ENCODE measurements at regions not wholly inside any gene's neighbourhood (a gene's known extent, or its start where the extent isn't known, plus 50 kb on each side); places are given as distances from the start of the nearest gene placed in this dataset.
"Not testable (repeated sequence)": the region's sequence is repeated elsewhere in the genome, so short reads cannot be mapped to it uniquely, and the experiment has no call there.

- no peak for DNase-seq (ENCODE audit: extremely low read depth, low read depth, low spot score)
Measured at GRCh38 chr5:63128761-63129160, 550.1 kb downstream of the LRRC70 start.

- no peak for DNase-seq (ENCODE audit: extremely low read depth, low read depth, low spot score)
Measured at GRCh38 chr5:63128018-63128417, 549.4 kb downstream of the LRRC70 start.

GRCh38 chr5:63127054-63127453 is 548.4 kb downstream of the LRRC70 start:
- no peak for DNase-seq (ENCODE audit: extremely low read depth, low read depth, low spot score)

GRCh38 chr5:63125862-63126261 is 547.2 kb downstream of the LRRC70 start:
- DNase-seq (ENCODE audit: extremely low read depth, low read depth, low spot score): no peak

GRCh38 chr5:63125392-63125791 is 546.8 kb downstream of the LRRC70 start:
- DNase-seq (ENCODE audit: extremely low read depth, low read depth, low spot score): no peak

- DNase-seq (ENCODE audit: extremely low read depth, low read depth, low spot score): no peak
Measured at GRCh38 chr5:63124266-63124665, 545.6 kb downstream of the LRRC70 start.

GRCh38 chr5:63121471-63121870 is 542.9 kb downstream of the LRRC70 start:
- DNase-seq (ENCODE audit: extremely low read depth, low read depth, low spot score): no peak

GRCh38 chr5:63118221-63118620 is 539.6 kb downstream of the LRRC70 start:
- DNase-seq (ENCODE audit: extremely low read depth, low read depth, low spot score): no peak

- DNase-seq (ENCODE audit: extremely low read depth, low read depth, low spot score): no peak
Measured at GRCh38 chr5:63111891-63112290, 533.3 kb downstream of the LRRC70 start.

- DNase-seq (ENCODE audit: extremely low read depth, low read depth, low spot score): no peak
Measured at GRCh38 chr5:63101870-63102269, 523.3 kb downstream of the LRRC70 start.

GRCh38 chr5:63097286-63097685 is 518.7 kb downstream of the LRRC70 start:
- DNase-seq (ENCODE audit: extremely low read depth, low read depth, low spot score): no peak

GRCh38 chr5:63094730-63095129 is 516.1 kb downstream of the LRRC70 start:
- DNase-seq (ENCODE audit: extremely low read depth, low read depth, low spot score): no peak

GRCh38 chr5:63089147-63089546 is 510.5 kb downstream of the LRRC70 start:
- DNase-seq (ENCODE audit: extremely low read depth, low read depth, low spot score): no peak

- DNase-seq (ENCODE audit: extremely low read depth, low read depth, low spot score): no peak
Measured at GRCh38 chr5:63085561-63085960, 506.9 kb downstream of the LRRC70 start.

- not testable (repeated sequence) for DNase-seq (ENCODE audit: extremely low read depth, low read depth, low spot score)
Measured at GRCh38 chr5:63083689-63084088, 505.1 kb downstream of the LRRC70 start.

GRCh38 chr5:63081402-63081801 is 502.8 kb downstream of the LRRC70 start:
- DNase-seq (ENCODE audit: extremely low read depth, low read depth, low spot score): no peak

- DNase-seq (ENCODE audit: extremely low read depth, low read depth, low spot score): no peak
Measured at GRCh38 chr5:63070001-63070400, 491.4 kb downstream of the LRRC70 start.

- DNase-seq (ENCODE audit: extremely low read depth, low read depth, low spot score): no peak
Measured at GRCh38 chr5:63055421-63055820, 476.8 kb downstream of the LRRC70 start.

GRCh38 chr5:63053019-63053638 is 474.5 kb downstream of the LRRC70 start:
- no peak for DNase-seq (ENCODE audit: extremely low read depth, low read depth, low spot score)

- DNase-seq (ENCODE audit: extremely low read depth, low read depth, low spot score): no peak
Measured at GRCh38 chr5:63050916-63051315, 472.3 kb downstream of the LRRC70 start.

GRCh38 chr5:63049935-63050334 is 471.3 kb downstream of the LRRC70 start:
- no peak for DNase-seq (ENCODE audit: extremely low read depth, low read depth, low spot score)

GRCh38 chr5:63043792-63044191 is 465.2 kb downstream of the LRRC70 start:
- DNase-seq (ENCODE audit: extremely low read depth, low read depth, low spot score): no peak

GRCh38 chr5:63032343-63032742 is 453.7 kb downstream of the LRRC70 start:
- DNase-seq (ENCODE audit: extremely low read depth, low read depth, low spot score): no peak

Data from glomerular endothelial cell (primary cell).